ENCODE measurements at regions not wholly inside any gene's neighbourhood (a gene's known extent, or its start where the extent isn't known, plus 50 kb on each side); places are given as distances from the start of the nearest gene placed in this dataset.
"Not testable (repeated sequence)": the region's sequence is repeated elsewhere in the genome, so short reads cannot be mapped to it uniquely, and the experiment has no call there.

DNA sequence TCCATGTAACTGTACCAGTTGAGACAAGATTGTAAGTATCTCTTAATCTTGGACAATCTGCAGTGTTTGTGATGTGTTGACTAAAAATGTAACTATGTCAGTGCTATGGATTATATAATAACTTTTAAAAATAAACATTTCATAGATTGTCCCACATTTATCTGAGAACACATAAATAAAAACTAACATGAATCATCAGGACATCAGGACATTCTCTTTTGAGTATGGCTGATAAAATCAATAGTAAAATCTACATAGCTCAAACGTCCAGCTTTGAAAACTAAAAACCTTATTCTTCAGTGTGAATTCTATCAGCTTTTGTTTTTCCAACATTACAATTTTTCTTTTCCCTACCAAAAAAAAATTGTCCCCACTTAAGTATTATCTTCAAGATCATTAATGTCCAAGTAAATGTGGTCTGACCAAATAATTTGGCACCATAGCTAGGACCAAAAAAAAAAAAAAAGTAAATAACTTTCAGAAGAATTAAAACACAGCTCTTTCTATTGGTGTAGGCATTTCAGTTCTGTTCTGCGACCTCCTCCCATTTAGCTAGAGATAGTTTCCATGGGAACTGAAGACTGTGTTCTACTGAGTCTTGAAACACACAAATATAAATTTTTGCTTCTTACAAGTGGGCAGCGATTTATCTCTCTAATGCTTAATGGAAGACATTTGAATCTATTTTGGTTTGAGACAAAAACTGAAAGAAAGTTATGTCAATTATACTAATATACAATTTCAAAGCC, 123.0 kb upstream of the SGCE start:
- intact Hi-C loops (cut with DNase I): no loop called here
- WGBS, 3 donors: 4 to 11% (median 5%) methylated on average over 3 of the region's 3 CpGs
- no peak for DNase-seq
- H3K4me1 ChIP-seq (ENCODE audit: insufficient read depth): no peaks in the 10 kb centered on the region
- no peak overlapping the region for H3K4me3 ChIP-seq
- no peaks in the 10 kb centered on the region for H3K27me3 ChIP-seq
- no peak for TF ChIP-seq EP300 (IDR thresholded peaks at IDR 0.05)
- no peaks in the 10 kb centered on the region for H3K36me3 ChIP-seq
- H3K9me3 ChIP-seq: no peaks in the 10 kb centered on the region
- H3K27ac ChIP-seq: peak overlapping the region in 1 of 2 donors; percentile 29

DNA sequence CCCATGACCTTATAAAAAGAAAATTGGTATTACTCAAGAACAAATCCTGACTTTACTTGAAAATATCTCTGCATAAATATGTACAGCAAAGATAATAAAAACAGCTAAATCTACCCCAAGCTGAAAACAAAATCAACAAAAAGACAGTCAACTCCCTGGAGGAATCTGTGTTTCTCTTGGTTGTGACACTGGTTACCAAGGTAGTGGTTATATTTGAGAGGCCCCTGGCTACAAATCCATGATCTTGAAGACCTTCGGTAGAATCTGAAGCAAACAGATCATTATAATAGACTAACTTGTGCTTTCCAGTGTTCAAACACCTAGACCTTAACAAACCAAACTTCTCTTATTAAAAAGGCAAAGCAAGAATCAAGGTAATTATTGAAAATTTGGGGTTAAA, 123.9 kb upstream of the SGCE start:
- Histone ChIP-seq H3K4me1 (ENCODE audit: insufficient read depth) (no peaks in the 10 kb centered on the region), H3K4me3 (no peak overlapping the region), H3K36me3 (no peaks in the 10 kb centered on the region), H3K9me3 (no peaks in the 10 kb centered on the region), H3K27me3 (no peaks in the 10 kb centered on the region), H3K27ac (peak overlapping the region in 1 of 2 donors; percentile 29)
- no peak for DNase-seq
- 21 to 42% (median 27%) methylated on average over 1 of the region's 1 CpG for WGBS, 3 donors
- TF ChIP-seq, protein P1, sequence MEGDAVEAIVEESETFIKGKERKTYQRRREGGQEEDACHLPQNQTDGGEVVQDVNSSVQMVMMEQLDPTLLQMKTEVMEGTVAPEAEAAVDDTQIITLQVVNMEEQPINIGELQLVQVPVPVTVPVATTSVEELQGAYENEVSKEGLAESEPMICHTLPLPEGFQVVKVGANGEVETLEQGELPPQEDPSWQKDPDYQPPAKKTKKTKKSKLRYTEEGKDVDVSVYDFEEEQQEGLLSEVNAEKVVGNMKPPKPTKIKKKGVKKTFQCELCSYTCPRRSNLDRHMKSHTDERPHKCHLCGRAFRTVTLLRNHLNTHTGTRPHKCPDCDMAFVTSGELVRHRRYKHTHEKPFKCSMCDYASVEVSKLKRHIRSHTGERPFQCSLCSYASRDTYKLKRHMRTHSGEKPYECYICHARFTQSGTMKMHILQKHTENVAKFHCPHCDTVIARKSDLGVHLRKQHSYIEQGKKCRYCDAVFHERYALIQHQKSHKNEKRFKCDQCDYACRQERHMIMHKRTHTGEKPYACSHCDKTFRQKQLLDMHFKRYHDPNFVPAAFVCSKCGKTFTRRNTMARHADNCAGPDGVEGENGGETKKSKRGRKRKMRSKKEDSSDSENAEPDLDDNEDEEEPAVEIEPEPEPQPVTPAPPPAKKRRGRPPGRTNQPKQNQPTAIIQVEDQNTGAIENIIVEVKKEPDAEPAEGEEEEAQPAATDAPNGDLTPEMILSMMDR (IDR thresholded peaks at IDR 0.05): no peak
- TF ChIP-seq POLR2A (IDR thresholded peaks at IDR 0.05): no peak
- TF ChIP-seq EP300 (IDR thresholded peaks at IDR 0.05): no peak
- intact Hi-C loops (cut with DNase I): no loop called here

DNA sequence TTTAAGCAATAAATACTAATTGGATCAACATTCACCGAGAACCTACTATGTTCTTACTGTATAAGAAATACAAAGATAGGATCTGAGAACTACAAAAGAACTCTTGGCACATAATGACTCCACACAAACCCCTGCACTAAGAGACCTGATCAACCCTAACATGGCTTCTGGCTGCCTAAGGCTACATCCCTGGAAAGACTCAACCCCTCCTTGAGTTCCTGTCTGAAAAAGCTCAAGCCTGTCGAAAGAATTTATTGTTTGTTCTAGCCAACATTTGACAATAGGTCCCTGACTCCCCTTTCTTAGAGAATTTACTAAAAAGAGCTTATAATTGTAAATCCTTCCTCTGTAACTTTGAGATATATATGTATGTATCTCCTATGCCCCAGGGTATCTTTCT, 125.3 kb upstream of the SGCE start:
- WGBS, 3 donors: 52 to 71% (median 67%) methylated on average over 2 of the region's 2 CpGs
- DNase-seq: no peak
- intact Hi-C loops (cut with DNase I): no loop called here
- Histone ChIP-seq H3K36me3 (no peaks in the 10 kb centered on the region), H3K27me3 (no peaks in the 10 kb centered on the region), H3K9me3 (no peaks in the 10 kb centered on the region), H3K27ac (no peak overlapping the region), H3K4me1 (ENCODE audit: insufficient read depth) (no peaks in the 10 kb centered on the region), H3K4me3 (no peak overlapping the region)
- TF ChIP-seq EP300 (IDR thresholded peaks at IDR 0.05) (no peak), POLR2A (IDR thresholded peaks at IDR 0.05) (no peak)
- TF ChIP-seq, protein P1 (IDR thresholded peaks at IDR 0.05): no peak

DNA sequence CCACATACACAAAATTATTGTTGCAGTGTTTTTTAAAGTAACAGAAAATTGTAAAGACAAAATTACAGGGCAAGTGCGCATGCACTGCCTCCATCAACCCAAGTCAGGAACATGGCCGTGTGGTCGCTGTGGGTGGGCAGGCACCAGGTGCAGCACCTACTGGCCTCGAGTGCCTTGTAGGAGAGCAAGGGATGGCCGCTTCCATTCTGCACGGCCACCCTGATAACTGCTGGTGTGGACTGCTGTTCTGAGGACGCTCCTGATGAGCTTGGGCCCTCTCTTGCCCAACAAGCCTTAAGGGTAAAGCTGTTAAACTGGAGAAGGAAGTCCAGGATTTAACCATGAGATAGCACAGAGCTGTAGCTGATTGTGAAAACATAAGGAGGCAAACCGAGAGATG, 124.6 kb upstream of the PPP1R9A start:
- H3K9me3 ChIP-seq: no peaks in the 10 kb centered on the region
- no peak overlapping the region for H3K27ac ChIP-seq
- DNase-seq: no peak
- no peaks in the 10 kb centered on the region for H3K27me3 ChIP-seq
- intact Hi-C loops (cut with DNase I): no loop called here
- no peak overlapping the region for H3K4me3 ChIP-seq
- H3K36me3 ChIP-seq: no peaks in the 10 kb centered on the region
- TF ChIP-seq POLR2A (IDR thresholded peaks at IDR 0.05) (no peak), EP300 (IDR thresholded peaks at IDR 0.05) (no peak)
- TF ChIP-seq, protein P1 (IDR thresholded peaks at IDR 0.05): no peak
- 95 to 96% (median 95%) methylated on average over 8 of the region's 8 CpGs for WGBS, 3 donors
- H3K4me1 ChIP-seq (ENCODE audit: insufficient read depth): no peaks in the 10 kb centered on the region

DNA sequence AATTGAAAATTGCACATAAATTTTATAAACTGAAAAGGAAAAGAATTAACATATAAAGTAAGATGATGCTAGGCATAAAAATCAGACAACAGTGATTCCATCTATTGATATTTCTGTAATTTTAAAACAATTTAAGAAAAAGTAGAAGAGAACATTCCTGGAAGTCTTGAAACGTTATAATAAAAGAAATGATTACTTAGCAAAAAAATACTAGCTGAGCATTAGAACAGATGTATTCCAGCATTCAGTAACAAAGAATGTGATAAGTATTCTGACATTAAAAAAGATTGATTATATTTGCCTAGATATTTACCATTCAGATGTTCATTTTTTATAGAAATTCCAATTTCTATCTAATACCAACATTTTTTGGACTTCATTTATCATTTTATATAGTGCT, 120.1 kb upstream of the PPP1R9A start:
- no peak for DNase-seq
- no peaks in the 10 kb centered on the region for H3K4me1 ChIP-seq (ENCODE audit: insufficient read depth)
- no peaks in the 10 kb centered on the region for H3K27me3 ChIP-seq
- 5 to 18% (median 8%) methylated on average over 1 of the region's 1 CpG for WGBS, 3 donors
- no peaks in the 10 kb centered on the region for H3K9me3 ChIP-seq
- H3K4me3 ChIP-seq: no peak overlapping the region
- no peaks in the 10 kb centered on the region for H3K36me3 ChIP-seq
- intact Hi-C loops (cut with DNase I): no loop called here
- no peak for TF ChIP-seq POLR2A (IDR thresholded peaks at IDR 0.05)
- TF ChIP-seq EP300 (IDR thresholded peaks at IDR 0.05): no peak
- TF ChIP-seq, protein P1 (IDR thresholded peaks at IDR 0.05): no peak
- H3K27ac ChIP-seq: no peak overlapping the region

DNA sequence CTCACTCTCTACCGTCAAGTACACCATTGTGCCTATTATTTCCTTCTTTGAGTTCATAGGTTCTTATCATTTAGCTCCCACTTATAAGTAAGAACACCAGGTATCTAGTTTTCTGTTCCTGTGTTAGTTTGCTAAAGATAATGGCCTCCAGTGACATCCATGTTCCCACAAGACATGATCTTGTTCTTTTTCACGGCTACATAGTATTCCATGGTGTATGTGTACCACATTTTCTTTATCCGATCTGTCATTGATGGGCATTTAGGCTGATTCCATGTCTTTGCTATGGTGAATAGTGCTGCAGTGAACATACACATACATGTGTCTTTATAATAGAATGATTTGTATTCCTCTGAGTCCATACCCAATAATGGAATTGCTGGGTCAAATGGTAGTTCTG, 119.0 kb upstream of the PPP1R9A start:
- H3K9me3 ChIP-seq; intact Hi-C loops (cut with DNase I); H3K27me3 ChIP-seq; DNase-seq; H3K27ac ChIP-seq; H3K4me3 ChIP-seq; H3K36me3 ChIP-seq; H3K4me1 ChIP-seq (ENCODE audit: insufficient read depth): not testable (repeated sequence)
- 93 to 95% (median 94%) methylated on average over 3 of the region's 3 CpGs for WGBS, 3 donors
